HepG2 (cell line): ENCODE measurements at regions not wholly inside any gene's neighbourhood (a gene's known extent, or its start where the extent isn't known, plus 50 kb on each side); places are given as distances from the start of the nearest gene placed in this dataset.

Experiments used
- ATAC-seq: fragments of 200-7000 bp; cut with Tn5 transposase; 3 replicates; pipeline ENCODE4 v1.9.1; 2020; ENCODE audit warnings: mild to moderate bottlenecking, moderate library complexity
- BruUV-seq: library from RNA; stranded (reverse); fragments of 400-500 nt; replicated peaks from 2 replicates; lab custom pipeline; 2021; lab: Mats Ljungman, UMichigan
- CTCF ChIA-PET: fragments of 300-600 bp; formaldehyde crosslinking; extraction: SDS; loops from one replicate; lab custom pipeline; 2021; ENCODE audit warnings: low total read pairs, inconsistent platforms, low intra/inter-chr PET ratio; lab: Yijun Ruan, JAX
- POLR2A ChIA-PET: fragments of 350-600 bp; sonication (Branson Sonifier 250); formaldehyde crosslinking; loops from one replicate; lab custom pipeline; 2020; ENCODE audit warnings: antibody characterized with exemption, inconsistent platforms; lab: Yijun Ruan, JAX
- DNase-seq: peaks from one replicate; pipeline ENCODE4 v3.0.0-alpha.2; 2015; ENCODE audit warnings: low spot score
- FAIRE-seq: peaks from 3 replicates; lab custom pipeline; 2011; peaks lifted over from hg19 to GRCh38; lab: Jason Lieb, UNC
- H2AFZ ChIP-seq: one replicate; pipeline ENCODE4 v1.6.1; 2011; ENCODE audit warnings: low read length, inconsistent platforms
- H3K27ac ChIP-seq: fragments of 300-600 bp; 3 replicates; pipeline ENCODE4 v1.8.0; 2011; ENCODE audit warnings: mixed run types, mild to moderate bottlenecking, mixed read lengths, low read length, inconsistent platforms; ENCODE audit not compliant: insufficient read depth; ENCODE audit errors: extremely low read length
- H3K27me3 ChIP-seq, 2 experiments: fragments of 200-600 bp in 1 of 2; 2 replicates in 1 of 2; 3 replicates in 1 of 2; pipeline versions ENCODE4 v1.6.0 to v1.8.0; 2011; ENCODE audit warnings: low read length in 2 of 2, mild to moderate bottlenecking in 2 of 2, moderate library complexity in 2 of 2, inconsistent platforms in 1 of 2; ENCODE audit not compliant: insufficient read depth in 2 of 2, control insufficient read depth in 1 of 2
- H3K36me3 ChIP-seq, 2 experiments: fragments of 200-600 bp in 1 of 2; replicated peaks in 1 of 2; 2 replicates in 1 of 2; 3 replicates in 1 of 2; pipeline versions ENCODE4 v1.5.1 to v1.8.0; 2011; ENCODE audit warnings: low read length in 2 of 2, inconsistent platforms in 1 of 2; ENCODE audit not compliant: insufficient read depth in 2 of 2, control insufficient read depth in 1 of 2
- H3K4me1 ChIP-seq: 2 replicates; pipeline ENCODE4 v1.5.1; 2012; ENCODE audit warnings: low read length, inconsistent platforms; ENCODE audit not compliant: insufficient read depth
- H3K4me2 ChIP-seq: 2 replicates; pipeline ENCODE4 v1.6.0; 2011; ENCODE audit warnings: low read depth, low read length, inconsistent platforms
- H3K4me3 ChIP-seq, 3 experiments: fragments of 200-600 bp in 1 of 3; sonication (generic), shearing (Covaris generic) in 1 of 3; replicated peaks in 1 of 3; 2 replicates each; pipeline ENCODE4 v1.5.1; 2011 to 2016; ENCODE audit warnings: low read length in 3 of 3, inconsistent platforms in 2 of 3, low read depth in 2 of 3, mild to moderate bottlenecking in 2 of 3, control low read depth in 1 of 3, mixed read lengths in 1 of 3; ENCODE audit not compliant: insufficient read depth in 1 of 3
- H3K79me2 ChIP-seq: one replicate; pipeline ENCODE4 v1.6.1; 2011; ENCODE audit warnings: low read length, inconsistent platforms; ENCODE audit not compliant: insufficient read depth
- H3K9ac ChIP-seq: 2 replicates; pipeline ENCODE4 v1.6.0; 2011; ENCODE audit warnings: mild to moderate bottlenecking, low read depth, low read length, inconsistent platforms; ENCODE audit not compliant: insufficient read depth
- H3K9me3 ChIP-seq: 2 replicates; pipeline ENCODE4 v1.5.1; 2012; ENCODE audit warnings: mild to moderate bottlenecking, low read length
- H4K20me1 ChIP-seq: 2 replicates; pipeline ENCODE4 v1.6.0; 2011; ENCODE audit warnings: inconsistent platforms, mild to moderate bottlenecking, low read length, moderate library complexity; ENCODE audit not compliant: insufficient read depth
- FIP1L1 ChIP-seq: fragments of 200-400 bp; formaldehyde crosslinking; IDR thresholded peaks from 2 replicates; pipeline ENCODE4 v1.6.1; 2018; ENCODE audit warnings: low read depth, mild to moderate bottlenecking, low read length, moderate library complexity, borderline replicate concordance; ENCODE audit not compliant: insufficient read depth
- JUNB ChIP-seq: sonication (generic); formaldehyde crosslinking; IDR thresholded peaks from 2 replicates; pipeline ENCODE4 v1.8.0; 2022; ENCODE audit warnings: missing genetic modification reagents, mild to moderate bottlenecking, borderline replicate concordance
- SNAPC2 ChIP-seq: sonication (generic); formaldehyde crosslinking; IDR thresholded peaks from 2 replicates; pipeline ENCODE4 v1.8.1; 2022; ENCODE audit warnings: mild to moderate bottlenecking, missing genetic modification reagents
- TOE1 ChIP-seq: sonication (generic); formaldehyde crosslinking; IDR thresholded peaks from 2 replicates; pipeline ENCODE4 v1.4.0; 2020; ENCODE audit warnings: mild to moderate bottlenecking, missing genetic modification reagents
- ZNF530 ChIP-seq: sonication (generic); formaldehyde crosslinking; IDR thresholded peaks from 2 replicates; pipeline ENCODE4 v1.5.0; 2020; ENCODE audit warnings: low read depth, mild to moderate bottlenecking, missing genetic modification reagents
- WGBS: methylation state at CpG from one replicate; pipeline ENCODE4 v1.1.6; 2017; ENCODE audit warnings: low lambda C conversion rate; 5-methylcytosine and 5-hydroxymethylcytosine counted together
- in situ Hi-C: cut with HindIII; loops from 2 replicates; pipeline ENCODE4 v1.10.0; 2017; ENCODE audit warnings: low pct_unique_long_range_greater_than_20kb; ENCODE audit not compliant: extremely low pct_ligation_motif_present
- intact Hi-C: fragments of 100-400 bp; cut with micrococcal nuclease; formaldehyde crosslinking; loops from one replicate; pipeline ENCODE4 v1.10.0; 2022; ENCODE audit not compliant: unreplicated experiment
- TF ChIP-seq, protein P1 (sequence below): sonication (generic); formaldehyde crosslinking; IDR thresholded peaks from 2 replicates; pipeline ENCODE4 v1.9.0; 2021; ENCODE audit warnings: missing genetic modification reagents, borderline replicate concordance
- TF ChIP-seq, protein P2 (sequence below): sonication (generic); formaldehyde crosslinking; IDR thresholded peaks from 2 replicates; pipeline ENCODE4 v1.8.0; 2022; ENCODE audit warnings: mild to moderate bottlenecking, missing genetic modification reagents; ENCODE audit not compliant: insufficient replicate concordance
- TF ChIP-seq, protein P3 (sequence below): sonication (generic); formaldehyde crosslinking; IDR thresholded peaks from 2 replicates; pipeline ENCODE4 v1.4.0; 2020; ENCODE audit warnings: missing genetic modification reagents, borderline replicate concordance

GRCh38 chr21:19590044-19590443 is 1186.5 kb upstream of the TMPRSS15 start (continued):
- no peak for TF ChIP-seq FIP1L1

- CTCF ChIA-PET, result no interaction called here
- no peak for DNase-seq
- Histone ChIP-seq H3K79me2 (no peaks in the 10 kb centered on the region), H3K4me3 (no peak overlapping the region), H3K36me3 (no peaks in the 10 kb centered on the region), H3K27ac (no peak overlapping the region), H3K9ac (no peak overlapping the region), H2AFZ (no peak overlapping the region), H3K9me3 (peaks cover 79% of the 10 kb centered on the region), H3K27me3 (no peaks in the 10 kb centered on the region), H3K4me1 (no peaks in the 10 kb centered on the region), H3K4me2 (no peak overlapping the region), H4K20me1 (no peaks in the 10 kb centered on the region)
- POLR2A ChIA-PET, result no interaction called here
- ATAC-seq, result no peak
- 40% methylated on average over 4 of the region's 4 CpGs for WGBS
- intact Hi-C loops, result no loop called here
- FAIRE-seq, result no peak
- BruUV-seq, result no TSS peak
- in situ Hi-C loops, result no loop called here
- TF ChIP-seq JUNB (CRISPR knock-in tag) (no peak), ZNF530 (CRISPR knock-in tag) (no peak), SNAPC2 (CRISPR knock-in tag) (no peak), TOE1 (no peak)
- TF ChIP-seq, protein P1, sequence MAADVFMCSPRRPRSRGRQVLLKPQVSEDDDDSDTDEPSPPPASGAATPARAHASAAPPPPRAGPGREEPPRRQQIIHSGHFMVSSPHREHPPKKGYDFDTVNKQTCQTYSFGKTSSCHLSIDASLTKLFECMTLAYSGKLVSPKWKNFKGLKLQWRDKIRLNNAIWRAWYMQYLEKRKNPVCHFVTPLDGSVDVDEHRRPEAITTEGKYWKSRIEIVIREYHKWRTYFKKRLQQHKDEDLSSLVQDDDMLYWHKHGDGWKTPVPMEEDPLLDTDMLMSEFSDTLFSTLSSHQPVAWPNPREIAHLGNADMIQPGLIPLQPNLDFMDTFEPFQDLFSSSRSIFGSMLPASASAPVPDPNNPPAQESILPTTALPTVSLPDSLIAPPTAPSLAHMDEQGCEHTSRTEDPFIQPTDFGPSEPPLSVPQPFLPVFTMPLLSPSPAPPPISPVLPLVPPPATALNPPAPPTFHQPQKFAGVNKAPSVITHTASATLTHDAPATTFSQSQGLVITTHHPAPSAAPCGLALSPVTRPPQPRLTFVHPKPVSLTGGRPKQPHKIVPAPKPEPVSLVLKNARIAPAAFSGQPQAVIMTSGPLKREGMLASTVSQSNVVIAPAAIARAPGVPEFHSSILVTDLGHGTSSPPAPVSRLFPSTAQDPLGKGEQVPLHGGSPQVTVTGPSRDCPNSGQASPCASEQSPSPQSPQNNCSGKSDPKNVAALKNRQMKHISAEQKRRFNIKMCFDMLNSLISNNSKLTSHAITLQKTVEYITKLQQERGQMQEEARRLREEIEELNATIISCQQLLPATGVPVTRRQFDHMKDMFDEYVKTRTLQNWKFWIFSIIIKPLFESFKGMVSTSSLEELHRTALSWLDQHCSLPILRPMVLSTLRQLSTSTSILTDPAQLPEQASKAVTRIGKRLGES (CRISPR knock-in tag), result no peak
- TF ChIP-seq, protein P2, sequence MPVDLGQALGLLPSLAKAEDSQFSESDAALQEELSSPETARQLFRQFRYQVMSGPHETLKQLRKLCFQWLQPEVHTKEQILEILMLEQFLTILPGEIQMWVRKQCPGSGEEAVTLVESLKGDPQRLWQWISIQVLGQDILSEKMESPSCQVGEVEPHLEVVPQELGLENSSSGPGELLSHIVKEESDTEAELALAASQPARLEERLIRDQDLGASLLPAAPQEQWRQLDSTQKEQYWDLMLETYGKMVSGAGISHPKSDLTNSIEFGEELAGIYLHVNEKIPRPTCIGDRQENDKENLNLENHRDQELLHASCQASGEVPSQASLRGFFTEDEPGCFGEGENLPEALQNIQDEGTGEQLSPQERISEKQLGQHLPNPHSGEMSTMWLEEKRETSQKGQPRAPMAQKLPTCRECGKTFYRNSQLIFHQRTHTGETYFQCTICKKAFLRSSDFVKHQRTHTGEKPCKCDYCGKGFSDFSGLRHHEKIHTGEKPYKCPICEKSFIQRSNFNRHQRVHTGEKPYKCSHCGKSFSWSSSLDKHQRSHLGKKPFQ, result no peak
- TF ChIP-seq, protein P3, sequence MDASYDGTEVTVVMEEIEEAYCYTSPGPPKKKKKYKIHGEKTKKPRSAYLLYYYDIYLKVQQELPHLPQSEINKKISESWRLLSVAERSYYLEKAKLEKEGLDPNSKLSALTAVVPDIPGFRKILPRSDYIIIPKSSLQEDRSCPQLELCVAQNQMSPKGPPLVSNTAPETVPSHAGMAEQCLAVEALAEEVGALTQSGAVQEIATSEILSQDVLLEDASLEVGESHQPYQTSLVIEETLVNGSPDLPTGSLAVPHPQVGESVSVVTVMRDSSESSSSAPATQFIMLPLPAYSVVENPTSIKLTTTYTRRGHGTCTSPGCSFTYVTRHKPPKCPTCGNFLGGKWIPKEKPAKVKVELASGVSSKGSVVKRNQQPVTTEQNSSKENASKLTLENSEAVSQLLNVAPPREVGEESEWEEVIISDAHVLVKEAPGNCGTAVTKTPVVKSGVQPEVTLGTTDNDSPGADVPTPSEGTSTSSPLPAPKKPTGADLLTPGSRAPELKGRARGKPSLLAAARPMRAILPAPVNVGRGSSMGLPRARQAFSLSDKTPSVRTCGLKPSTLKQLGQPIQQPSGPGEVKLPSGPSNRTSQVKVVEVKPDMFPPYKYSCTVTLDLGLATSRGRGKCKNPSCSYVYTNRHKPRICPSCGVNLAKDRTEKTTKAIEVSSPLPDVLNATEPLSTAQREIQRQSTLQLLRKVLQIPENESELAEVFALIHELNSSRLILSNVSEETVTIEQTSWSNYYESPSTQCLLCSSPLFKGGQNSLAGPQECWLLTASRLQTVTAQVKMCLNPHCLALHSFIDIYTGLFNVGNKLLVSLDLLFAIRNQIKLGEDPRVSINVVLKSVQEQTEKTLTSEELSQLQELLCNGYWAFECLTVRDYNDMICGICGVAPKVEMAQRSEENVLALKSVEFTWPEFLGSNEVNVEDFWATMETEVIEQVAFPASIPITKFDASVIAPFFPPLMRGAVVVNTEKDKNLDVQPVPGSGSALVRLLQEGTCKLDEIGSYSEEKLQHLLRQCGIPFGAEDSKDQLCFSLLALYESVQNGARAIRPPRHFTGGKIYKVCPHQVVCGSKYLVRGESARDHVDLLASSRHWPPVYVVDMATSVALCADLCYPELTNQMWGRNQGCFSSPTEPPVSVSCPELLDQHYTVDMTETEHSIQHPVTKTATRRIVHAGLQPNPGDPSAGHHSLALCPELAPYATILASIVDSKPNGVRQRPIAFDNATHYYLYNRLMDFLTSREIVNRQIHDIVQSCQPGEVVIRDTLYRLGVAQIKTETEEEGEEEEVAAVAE, result no peak
Measured at GRCh38 chr21:19603011-19603593, 1199.5 kb upstream of the TMPRSS15 start.
